Adrenal gland (tissue), 9 donors: ENCODE measurements at regions not wholly inside any gene's neighbourhood (a gene's known extent, or its start where the extent isn't known, plus 50 kb on each side); places are given as distances from the start of the nearest gene placed in this dataset.
A peak's percentile ranks its signal among the peaks of the same experiment; 100 is the strongest.

Experiments
- DNase-seq, 7 donors: peaks; one replicate each; pipeline ENCODE4 v3.0.0-alpha.2; 2019 to 2020
- H3K27ac ChIP-seq, 5 donors: fragments of 200-600 bp; sonication (generic) in 4 of 5; 1 replicate in 3 of 5; 2 replicates in 2 of 5; pipeline versions ENCODE4 v1.5.1 to v1.8.0; 2016 to 2020; ENCODE audit warnings: mild to moderate bottlenecking in 1 of 5
- H3K27me3 ChIP-seq: fragments of 200-600 bp; 2 replicates; pipeline ENCODE4 v1.8.0; 2021
- H3K36me3 ChIP-seq, 2 donors: fragments of 200-600 bp; replicated peaks in 1 of 2; 1 replicate in 1 of 2; 2 replicates in 1 of 2; pipeline versions ENCODE4 v1.5.1 to v1.8.0; 2018 to 2022
- H3K4me1 ChIP-seq, 2 donors: fragments of 200-600 bp; replicated peaks in 1 of 2; 1 replicate in 1 of 2; 2 replicates in 1 of 2; pipeline versions ENCODE4 v1.5.1 to v1.8.0; 2018 to 2021
- H3K4me3 ChIP-seq, 4 donors: fragments of 200-600 bp; sonication (generic) in 3 of 4; one replicate each; pipeline ENCODE4 v1.5.1; 2016 to 2018
- H3K9me3 ChIP-seq, 3 donors: fragments of 200-600 bp; sonication (generic) in 1 of 3; replicated peaks in 1 of 3; 1 replicate in 2 of 3; 2 replicates in 1 of 3; pipeline versions ENCODE4 v1.5.1 to v1.8.0; 2016 to 2021
- POLR2A ChIP-seq, 2 donors: fragments of 450-650 bp; IDR thresholded peaks; one replicate each; pipeline ENCODE4 v1.6.1; 2017; ENCODE audit warnings: antibody characterized with exemption in 2 of 2, mild to moderate bottlenecking in 2 of 2, moderate library complexity in 1 of 2
- WGBS, 4 donors: extraction: QIAGEN DNeasy Blood & Tissue Kit in 2 of 4; methylation state at CpG; one replicate each; pipeline versions ENCODE4 v1.1.5 to v1.1.7; 2013 to 2017; 5-methylcytosine and 5-hydroxymethylcytosine counted together
- intact Hi-C, 2 donors: fragments of 100-400 bp; cut with DNase I; formaldehyde crosslinking; loops; one replicate each; pipeline versions ENCODE4 v1.14.1 to v1.15.0; 2022 to 2023
- TF ChIP-seq, protein P1 (sequence below), 6 experiments: fragments of 450-650 bp in 4 of 6; fragments of 200-600 bp in 2 of 6; sonication (generic) in 1 of 6; IDR thresholded peaks; 1 replicate in 5 of 6; 2 replicates in 1 of 6; pipeline versions ENCODE4 v1.5.1 to v1.8.0; 2016 to 2021; ENCODE audit warnings: antibody characterized with exemption in 6 of 6, mild to moderate bottlenecking in 2 of 6, moderate library complexity in 1 of 6
- donor health status: healthy with polysubstance abuse.
- donor health status: Bipolar disorder and iron deficiency.
- donor health status: DM: yes; HTN: yes; CAD: no.
- donor health status: DM: no; HTN: no; CAD: no.
- donor health status: DM: no; HTN: no; CAD: no.

GRCh38 chr7:155233311-155234157, 64.1 kb upstream of the INSIG1 start:
- WGBS, 4 donors: 64 to 69% (median 65%) methylated on average over 24 to 28 of the region's 28 CpGs
- DNase-seq: no peak

DNA sequence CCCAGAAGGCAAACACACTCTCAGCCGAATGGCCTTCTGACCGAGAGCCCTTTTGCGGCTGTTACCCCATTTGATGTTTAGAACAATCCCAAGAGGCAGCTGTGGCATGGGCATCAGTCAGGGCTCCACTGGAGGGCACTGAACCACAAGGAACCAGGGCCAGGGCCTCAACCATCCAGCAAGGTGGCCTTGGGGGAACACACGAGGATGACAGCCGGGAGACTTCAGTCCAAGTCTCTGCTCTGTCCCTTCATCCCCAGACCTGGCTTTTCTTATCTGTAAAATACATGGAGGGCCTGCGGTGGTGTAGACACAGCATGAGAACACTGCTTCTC, 63.6 kb upstream of the INSIG1 start:
- Histone ChIP-seq H3K27me3 (no peaks in the 10 kb centered on the region), H3K9me3 (no peaks in the 10 kb centered on the region), H3K4me3 (no peak overlapping the region), H3K27ac (no peak overlapping the region), H3K4me1 (no peaks in the 10 kb centered on the region), H3K36me3 (no peaks in the 10 kb centered on the region)
- 71 to 80% (median 74%) methylated on average over 6 of the region's 6 CpGs for WGBS, 4 donors
- peak in 2 of 7 donors; percentile 27 to 48 for DNase-seq
- intact Hi-C loops: no loop called here
- TF ChIP-seq, protein P1, sequence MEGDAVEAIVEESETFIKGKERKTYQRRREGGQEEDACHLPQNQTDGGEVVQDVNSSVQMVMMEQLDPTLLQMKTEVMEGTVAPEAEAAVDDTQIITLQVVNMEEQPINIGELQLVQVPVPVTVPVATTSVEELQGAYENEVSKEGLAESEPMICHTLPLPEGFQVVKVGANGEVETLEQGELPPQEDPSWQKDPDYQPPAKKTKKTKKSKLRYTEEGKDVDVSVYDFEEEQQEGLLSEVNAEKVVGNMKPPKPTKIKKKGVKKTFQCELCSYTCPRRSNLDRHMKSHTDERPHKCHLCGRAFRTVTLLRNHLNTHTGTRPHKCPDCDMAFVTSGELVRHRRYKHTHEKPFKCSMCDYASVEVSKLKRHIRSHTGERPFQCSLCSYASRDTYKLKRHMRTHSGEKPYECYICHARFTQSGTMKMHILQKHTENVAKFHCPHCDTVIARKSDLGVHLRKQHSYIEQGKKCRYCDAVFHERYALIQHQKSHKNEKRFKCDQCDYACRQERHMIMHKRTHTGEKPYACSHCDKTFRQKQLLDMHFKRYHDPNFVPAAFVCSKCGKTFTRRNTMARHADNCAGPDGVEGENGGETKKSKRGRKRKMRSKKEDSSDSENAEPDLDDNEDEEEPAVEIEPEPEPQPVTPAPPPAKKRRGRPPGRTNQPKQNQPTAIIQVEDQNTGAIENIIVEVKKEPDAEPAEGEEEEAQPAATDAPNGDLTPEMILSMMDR (IDR thresholded peaks at IDR 0.05): peak in 2 of 6 experiments; percentile 16 to 21
- TF ChIP-seq POLR2A (IDR thresholded peaks at IDR 0.05): no peak

More at GRCh38 chr7:155233311-155234157, 64.1 kb upstream of the INSIG1 start:
- no peaks in the 10 kb centered on the region for H3K4me1 ChIP-seq
- H3K9me3 ChIP-seq: no peaks in the 10 kb centered on the region
- H3K4me3 ChIP-seq: no peak overlapping the region
- no peaks in the 10 kb centered on the region for H3K27me3 ChIP-seq
- H3K27ac ChIP-seq: no peak overlapping the region
- TF ChIP-seq POLR2A (IDR thresholded peaks at IDR 0.05): no peak
- TF ChIP-seq, protein P1 (IDR thresholded peaks at IDR 0.05): no peak
- H3K36me3 ChIP-seq: no peaks in the 10 kb centered on the region
- intact Hi-C loops: no loop called here

- intact Hi-C loops: no loop called here
- H3K4me3 ChIP-seq: no peak overlapping the region
- H3K27me3 ChIP-seq: no peaks in the 10 kb centered on the region
- WGBS, 4 donors: 77 to 90% (median 86%) methylated on average over 14 of the region's 14 CpGs
- H3K9me3 ChIP-seq: no peaks in the 10 kb centered on the region
- H3K4me1 ChIP-seq: no peaks in the 10 kb centered on the region
- H3K36me3 ChIP-seq: no peaks in the 10 kb centered on the region
- no peak for DNase-seq
- H3K27ac ChIP-seq: no peak overlapping the region
- TF ChIP-seq POLR2A (IDR thresholded peaks at IDR 0.05): no peak
- TF ChIP-seq, protein P1 (IDR thresholded peaks at IDR 0.05): no peak
Observed at GRCh38 chr7:155234950-155235789, 62.5 kb upstream of the INSIG1 start.

GRCh38 chr7:155236386-155236785, 61.3 kb upstream of the INSIG1 start:
- WGBS, 4 donors: 82 to 89% (median 86%) methylated on average over 8 to 10 of the region's 10 CpGs
- DNase-seq: no peak
- TF ChIP-seq POLR2A (IDR thresholded peaks at IDR 0.05): no peak
- TF ChIP-seq, protein P1 (IDR thresholded peaks at IDR 0.05): no peak
- Histone ChIP-seq H3K9me3 (no peaks in the 10 kb centered on the region), H3K4me1 (no peaks in the 10 kb centered on the region), H3K27me3 (no peaks in the 10 kb centered on the region), H3K27ac (no peak overlapping the region), H3K36me3 (no peaks in the 10 kb centered on the region), H3K4me3 (no peak overlapping the region)
- intact Hi-C loops: no loop called here
